SK-N-MC (cell line): ENCODE measurements at regions not wholly inside any gene's neighbourhood (a gene's known extent, or its start where the extent isn't known, plus 50 kb on each side); places are given as distances from the start of the nearest gene placed in this dataset.

ENCODE experiments used
- EZH2 ChIP-seq: fragments of 200-600 bp; sonication (generic); IDR thresholded peaks from one replicate; pipeline ENCODE4 v1.6.1; 2017; ENCODE audit warnings: antibody characterized with exemption
- POLR2AphosphoS5 ChIP-seq: IDR thresholded peaks from 2 replicates; pipeline ENCODE4 v1.6.1; 2012; ENCODE audit warnings: mild to moderate bottlenecking, low read depth, low read length, borderline replicate concordance

DNA sequence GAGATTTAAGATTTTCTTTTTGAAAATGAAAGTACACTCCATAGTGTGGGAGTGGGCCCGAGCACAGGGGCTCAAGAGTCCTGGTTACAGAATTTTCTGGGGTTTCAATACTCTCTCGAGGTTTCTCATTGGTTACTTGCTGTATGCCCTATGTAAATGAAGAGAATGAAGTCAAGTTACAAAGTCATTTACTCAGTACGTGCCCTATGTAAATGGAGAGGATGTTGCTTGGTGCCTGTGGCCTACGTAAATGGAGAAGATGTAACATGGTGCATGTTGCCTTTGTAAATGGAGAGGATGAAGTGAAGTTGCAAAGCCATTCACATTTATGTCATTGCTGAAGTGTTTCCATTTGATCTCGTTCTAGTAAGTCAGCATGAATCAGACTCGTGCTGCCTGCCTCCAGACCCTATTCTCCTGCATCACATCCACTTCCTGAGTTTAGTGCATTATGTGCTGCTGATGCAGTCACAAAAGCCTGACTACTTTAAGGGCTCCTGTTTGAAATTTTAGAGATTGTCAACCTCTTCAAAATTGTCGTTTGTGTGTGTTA, 302.0 kb downstream of the ZBBX start:
- TF ChIP-seq POLR2AphosphoS5 (no peak), EZH2 (no peak)
